Left ventricle myocardium inferior (tissue), 1 donor: ENCODE measurements at regions not wholly inside any gene's neighbourhood (a gene's known extent, or its start where the extent isn't known, plus 50 kb on each side); places are given as distances from the start of the nearest gene placed in this dataset.

Experiments used
- DNase-seq: peaks from one replicate; pipeline ENCODE4 v3.0.0-alpha.2; 2020
- H3K27ac ChIP-seq: fragments of 200-600 bp; replicated peaks from 2 replicates; pipeline ENCODE4 v1.8.0; 2021
- H3K27me3 ChIP-seq: fragments of 200-600 bp; 2 replicates; pipeline ENCODE4 v1.8.0; 2021; ENCODE audit warnings: low read depth
- H3K36me3 ChIP-seq: fragments of 200-600 bp; 2 replicates; pipeline ENCODE4 v1.8.0; 2021
- H3K4me1 ChIP-seq: fragments of 200-600 bp; 2 replicates; pipeline ENCODE4 v1.8.0; 2021
- H3K4me3 ChIP-seq: fragments of 200-600 bp; 2 replicates; pipeline ENCODE4 v1.8.0; 2021; ENCODE audit warnings: mild to moderate bottlenecking, moderate library complexity
- H3K9me3 ChIP-seq: fragments of 200-600 bp; replicated peaks from 2 replicates; pipeline ENCODE4 v1.8.0; 2021
- intact Hi-C: fragments of 100-400 bp; cut with micrococcal nuclease; formaldehyde crosslinking; loops from one replicate; pipeline ENCODE4 v1.11.0; 2022
- TF ChIP-seq, protein P1 (sequence below): fragments of 200-600 bp; IDR thresholded peaks from 2 replicates; pipeline ENCODE4 v1.8.0; 2021; ENCODE audit warnings: antibody characterized with exemption, mild to moderate bottlenecking, borderline replicate concordance
- donor health status: DM: no; HTN: yes; CAD: no; lungs with severe emphysema.

DNA sequence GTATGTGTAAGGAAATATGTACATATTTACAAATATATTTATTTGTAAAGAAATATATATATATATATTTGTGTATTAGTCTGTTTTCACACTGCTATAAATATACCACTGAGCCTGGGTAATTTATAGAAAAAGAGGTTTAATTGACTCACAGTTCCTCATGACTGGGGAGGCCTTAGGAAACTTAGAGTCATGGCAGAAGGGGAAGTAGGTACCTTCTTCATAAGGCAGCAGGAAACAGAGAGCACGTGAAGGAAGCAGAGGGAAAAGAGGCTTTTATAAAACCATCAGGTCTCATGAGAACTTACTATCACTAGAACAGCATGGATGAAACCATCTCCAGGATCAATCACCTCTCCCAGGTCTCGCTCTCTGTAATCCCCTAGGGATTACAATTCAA is 644.5 kb upstream of the HS3ST5 start:
- no peaks in the 10 kb centered on the region for H3K4me1 ChIP-seq
- no peaks in the 10 kb centered on the region for H3K9me3 ChIP-seq
- H3K27ac ChIP-seq: no peak overlapping the region
- TF ChIP-seq, protein P1, sequence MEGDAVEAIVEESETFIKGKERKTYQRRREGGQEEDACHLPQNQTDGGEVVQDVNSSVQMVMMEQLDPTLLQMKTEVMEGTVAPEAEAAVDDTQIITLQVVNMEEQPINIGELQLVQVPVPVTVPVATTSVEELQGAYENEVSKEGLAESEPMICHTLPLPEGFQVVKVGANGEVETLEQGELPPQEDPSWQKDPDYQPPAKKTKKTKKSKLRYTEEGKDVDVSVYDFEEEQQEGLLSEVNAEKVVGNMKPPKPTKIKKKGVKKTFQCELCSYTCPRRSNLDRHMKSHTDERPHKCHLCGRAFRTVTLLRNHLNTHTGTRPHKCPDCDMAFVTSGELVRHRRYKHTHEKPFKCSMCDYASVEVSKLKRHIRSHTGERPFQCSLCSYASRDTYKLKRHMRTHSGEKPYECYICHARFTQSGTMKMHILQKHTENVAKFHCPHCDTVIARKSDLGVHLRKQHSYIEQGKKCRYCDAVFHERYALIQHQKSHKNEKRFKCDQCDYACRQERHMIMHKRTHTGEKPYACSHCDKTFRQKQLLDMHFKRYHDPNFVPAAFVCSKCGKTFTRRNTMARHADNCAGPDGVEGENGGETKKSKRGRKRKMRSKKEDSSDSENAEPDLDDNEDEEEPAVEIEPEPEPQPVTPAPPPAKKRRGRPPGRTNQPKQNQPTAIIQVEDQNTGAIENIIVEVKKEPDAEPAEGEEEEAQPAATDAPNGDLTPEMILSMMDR: no peak
- no peak for DNase-seq
- no peaks in the 10 kb centered on the region for H3K27me3 ChIP-seq
- intact Hi-C loops: no loop called here
- H3K4me3 ChIP-seq: no peak overlapping the region
- H3K36me3 ChIP-seq: no peaks in the 10 kb centered on the region

DNA sequence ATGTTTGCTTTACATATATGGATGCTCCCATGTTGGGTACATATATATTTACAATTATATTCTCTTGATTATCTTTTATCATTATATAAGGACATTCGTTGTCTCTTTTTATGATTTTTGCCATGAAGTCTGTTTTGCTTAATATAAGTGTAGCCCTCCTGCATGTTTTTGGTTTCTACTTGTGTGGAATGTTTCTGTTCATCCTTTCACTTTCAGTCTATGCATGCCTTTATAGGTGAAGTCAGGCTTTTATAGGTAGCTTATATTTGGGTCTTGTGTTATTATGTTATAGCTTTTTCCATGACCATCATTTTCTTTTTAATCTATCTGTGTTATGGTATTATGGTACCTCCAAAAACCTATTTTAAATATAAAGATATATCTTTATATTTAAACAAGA is 612.5 kb upstream of the HS3ST5 start:
- TF ChIP-seq, protein P1: no peak
- no peak for DNase-seq
- Histone ChIP-seq H3K27me3 (no peaks in the 10 kb centered on the region), H3K4me3 (no peak overlapping the region), H3K9me3 (no peaks in the 10 kb centered on the region), H3K4me1 (no peaks in the 10 kb centered on the region), H3K27ac (no peak overlapping the region), H3K36me3 (no peaks in the 10 kb centered on the region)
- intact Hi-C loops: no loop called here

GRCh38 chr6:114952229-114952628 is 609.4 kb upstream of the HS3ST5 start:
- Histone ChIP-seq H3K36me3 (no peaks in the 10 kb centered on the region), H3K4me1 (no peaks in the 10 kb centered on the region), H3K4me3 (no peak overlapping the region), H3K9me3 (no peaks in the 10 kb centered on the region), H3K27ac (no peak overlapping the region), H3K27me3 (no peaks in the 10 kb centered on the region)
- TF ChIP-seq, protein P1: no peak
- intact Hi-C loops: no loop called here
- no peak for DNase-seq

GRCh38 chr6:114945392-114945791 is 602.6 kb upstream of the HS3ST5 start:
- intact Hi-C loops: no loop called here
- TF ChIP-seq, protein P1: no peak
- Histone ChIP-seq H3K27ac (no peak overlapping the region), H3K4me1 (no peaks in the 10 kb centered on the region), H3K9me3 (no peaks in the 10 kb centered on the region), H3K4me3 (no peak overlapping the region), H3K27me3 (no peaks in the 10 kb centered on the region), H3K36me3 (no peaks in the 10 kb centered on the region)
- DNase-seq: no peak

- DNase-seq: no peak
- TF ChIP-seq, protein P1: no peak
- Histone ChIP-seq H3K4me1 (no peaks in the 10 kb centered on the region), H3K27me3 (no peaks in the 10 kb centered on the region), H3K36me3 (no peaks in the 10 kb centered on the region), H3K9me3 (no peaks in the 10 kb centered on the region), H3K27ac (no peak overlapping the region), H3K4me3 (no peak overlapping the region)
- intact Hi-C loops: no loop called here
These were observed 598.3 kb upstream of the HS3ST5 start for GRCh38 chr6:114941078-114941477.

DNA sequence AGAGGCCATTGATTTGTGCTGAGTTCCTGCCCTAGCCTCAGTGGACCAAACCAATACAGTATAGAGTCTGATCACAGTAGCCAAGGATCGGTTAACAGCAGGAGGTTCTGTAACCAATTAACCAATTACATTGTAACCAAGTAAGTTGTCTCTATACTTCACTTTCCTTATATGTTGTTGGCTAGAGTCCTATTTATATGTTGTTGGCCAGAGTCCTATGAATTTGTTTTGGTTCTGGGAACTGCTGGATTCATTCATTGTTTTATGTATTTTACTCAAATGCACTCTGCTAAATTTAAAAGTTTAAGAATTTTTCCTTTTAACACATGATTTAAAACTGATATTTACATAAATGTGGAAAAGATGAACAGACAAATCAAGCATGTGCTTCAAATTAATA is 597.4 kb upstream of the HS3ST5 start:
- Histone ChIP-seq H3K27me3 (no peaks in the 10 kb centered on the region), H3K4me1 (no peaks in the 10 kb centered on the region), H3K4me3 (no peak overlapping the region), H3K36me3 (no peaks in the 10 kb centered on the region), H3K9me3 (no peaks in the 10 kb centered on the region), H3K27ac (no peak overlapping the region)
- TF ChIP-seq, protein P1: no peak
- DNase-seq: no peak
- intact Hi-C loops: no loop called here
